GM19351 (cell line): ENCODE measurements at regions not wholly inside any gene's neighbourhood (a gene's known extent, or its start where the extent isn't known, plus 50 kb on each side); places are given as distances from the start of the nearest gene placed in this dataset.

Experiments
- ATAC-seq: cut with Tn5 transposase; IDR thresholded peaks from one replicate; pipeline ENCODE4 v1.9.1; 2021; ENCODE audit warnings: mild to moderate bottlenecking, moderate library complexity; ENCODE audit not compliant: unreplicated experiment

DNA sequence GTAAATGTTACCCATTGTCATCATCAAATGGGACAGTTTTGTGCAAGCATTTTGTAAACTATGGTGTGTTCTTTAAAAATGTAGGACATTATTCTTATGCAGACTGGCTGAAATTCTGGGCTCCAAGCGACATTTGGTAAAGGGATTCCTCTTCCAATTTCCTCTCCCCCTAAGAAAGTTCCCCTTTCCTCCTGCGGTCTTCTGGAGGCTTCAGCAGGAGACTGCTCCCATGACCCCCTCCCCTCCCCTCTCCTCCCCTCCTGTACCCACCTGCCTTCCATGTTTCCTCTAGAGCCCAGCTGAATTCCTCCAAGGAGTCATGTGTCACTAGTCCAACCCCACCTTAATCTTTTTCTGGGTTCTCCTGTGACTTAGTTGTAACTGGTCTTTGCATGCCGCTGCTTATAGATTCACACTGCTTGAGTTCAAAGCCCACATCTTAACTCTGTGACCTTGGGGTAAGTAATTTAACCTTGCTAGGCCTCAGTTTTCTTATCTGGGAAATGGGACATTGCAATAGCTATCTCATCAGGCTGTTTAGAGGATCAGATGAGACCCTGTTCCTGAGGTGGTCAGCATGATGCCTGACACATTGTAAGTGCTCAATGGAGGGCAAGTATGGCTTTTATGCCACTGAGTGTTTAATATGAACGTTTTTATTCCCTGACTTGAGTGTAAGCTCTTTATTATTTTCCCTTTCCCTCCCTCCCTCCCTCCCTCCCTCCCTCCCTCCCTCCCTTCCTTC lies 69.9 kb upstream of the WDR26 start:
- ATAC-seq = no peak

DNA sequence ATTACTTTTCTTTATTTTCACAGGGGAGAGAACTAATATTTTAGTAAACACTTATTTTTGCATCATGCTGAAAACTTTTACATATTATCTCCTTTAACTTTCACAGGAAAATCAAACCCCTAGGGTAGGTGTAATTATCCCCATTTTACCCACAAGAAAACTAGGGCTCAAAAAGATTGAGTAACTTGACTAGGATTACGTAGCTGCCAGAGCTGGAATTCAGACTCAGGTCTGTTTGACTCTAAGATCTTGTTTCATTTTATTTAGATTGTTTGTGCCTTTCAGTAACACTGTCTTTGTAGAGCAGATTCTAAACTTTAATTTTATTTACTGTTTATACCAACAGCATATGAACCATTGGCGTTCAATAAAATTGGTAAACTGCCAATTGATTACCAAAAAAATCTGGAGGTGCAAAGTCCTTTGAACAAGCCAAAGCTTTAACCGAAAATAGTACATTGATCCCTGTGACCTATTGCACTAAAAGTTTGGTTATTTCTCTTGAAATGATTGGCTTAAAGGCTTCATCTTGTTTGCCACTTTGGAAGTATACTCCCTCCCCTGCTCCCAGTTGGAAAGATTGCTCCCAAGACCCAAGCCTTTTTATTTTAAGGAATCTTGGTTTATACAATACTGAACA lies 71.0 kb upstream of the WDR26 start:
- ATAC-seq = no peak

DNA sequence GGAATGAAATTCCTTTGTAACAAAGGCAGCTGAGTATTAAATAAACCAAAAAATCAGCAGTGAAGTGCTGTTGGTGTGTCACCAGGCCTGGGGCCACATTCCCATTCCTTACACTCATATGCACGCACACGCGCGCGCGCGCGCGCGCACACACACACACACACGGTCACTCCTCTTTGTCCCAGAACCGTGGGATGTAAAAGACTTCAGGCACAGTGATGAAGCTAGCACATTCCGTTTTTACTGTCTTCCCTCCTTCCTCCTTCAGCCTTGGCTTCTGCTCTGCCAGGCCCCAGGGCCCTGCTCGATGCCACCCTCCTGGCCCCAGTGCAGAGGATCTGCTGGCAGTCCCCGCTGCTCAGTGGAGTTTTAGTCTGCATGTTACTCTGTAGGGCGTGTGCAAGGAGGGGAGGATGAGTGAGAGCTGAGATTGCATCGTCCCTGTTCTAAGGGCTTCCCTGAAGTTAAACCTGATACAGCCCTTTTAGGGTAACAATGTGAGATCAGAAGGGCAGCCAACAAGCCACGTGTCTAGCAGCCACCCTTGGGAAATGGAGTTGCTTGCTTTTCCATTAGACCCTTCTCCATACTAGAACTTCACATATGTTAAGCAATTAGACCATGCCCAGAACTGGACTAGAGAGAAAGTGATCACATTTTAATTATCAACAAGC lies 71.7 kb upstream of the WDR26 start:
- no peak for ATAC-seq

DNA sequence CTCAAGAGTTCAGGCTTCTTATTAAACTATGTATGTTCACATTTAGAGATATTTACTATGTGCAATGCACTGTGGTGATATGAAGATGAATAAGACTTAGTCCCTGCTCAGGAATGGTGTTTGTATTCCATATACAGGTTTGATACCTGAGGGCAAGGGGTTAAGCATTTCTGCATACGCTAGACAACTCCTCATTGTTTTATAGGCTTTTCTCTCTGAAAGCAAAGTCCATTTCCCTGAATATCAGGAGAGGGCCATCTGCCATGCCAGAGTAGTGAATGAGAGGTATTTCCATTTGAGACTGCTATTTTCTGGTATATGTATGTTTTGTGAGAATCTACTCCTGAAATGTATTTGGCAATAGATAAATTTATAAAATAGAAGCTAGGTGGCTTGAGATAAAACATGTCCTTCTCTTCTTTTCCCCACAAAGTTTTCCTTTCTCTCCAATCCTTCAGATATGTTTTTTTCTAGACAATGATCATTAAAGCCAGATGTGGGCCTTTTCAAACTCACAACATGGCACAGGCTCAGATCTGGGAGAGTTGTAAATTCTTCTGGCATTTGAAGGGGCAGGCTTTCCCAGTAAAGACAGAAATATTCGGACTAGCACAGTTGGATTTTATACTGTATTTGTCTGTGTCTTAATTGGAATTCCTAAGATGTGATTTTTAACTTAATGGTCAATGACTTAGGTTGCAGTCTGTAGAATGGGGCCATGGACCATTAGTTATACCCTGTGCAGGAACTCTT lies 73.3 kb upstream of the WDR26 start:
- no peak for ATAC-seq

DNA sequence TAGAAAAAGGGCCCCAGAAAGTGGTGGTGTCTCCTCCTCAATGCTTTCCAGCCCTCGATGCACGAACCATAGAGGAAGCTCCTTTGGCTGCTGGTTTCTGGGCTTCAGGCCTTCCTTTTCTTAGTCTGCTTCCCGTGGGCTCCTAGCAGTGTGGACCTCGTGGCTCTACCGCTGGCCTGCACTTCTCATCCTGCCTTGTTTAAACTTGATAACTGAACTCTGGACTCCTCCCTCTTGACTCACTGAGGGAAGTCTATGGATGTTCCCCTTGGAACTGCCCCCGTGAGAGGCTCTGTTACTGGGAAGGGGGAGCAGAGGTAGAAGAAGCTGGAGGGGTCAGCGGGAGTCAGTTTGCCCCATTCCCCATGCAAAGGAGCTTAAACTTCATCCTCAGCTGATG lies 75.3 kb upstream of the WDR26 start:
- ATAC-seq = no peak

DNA sequence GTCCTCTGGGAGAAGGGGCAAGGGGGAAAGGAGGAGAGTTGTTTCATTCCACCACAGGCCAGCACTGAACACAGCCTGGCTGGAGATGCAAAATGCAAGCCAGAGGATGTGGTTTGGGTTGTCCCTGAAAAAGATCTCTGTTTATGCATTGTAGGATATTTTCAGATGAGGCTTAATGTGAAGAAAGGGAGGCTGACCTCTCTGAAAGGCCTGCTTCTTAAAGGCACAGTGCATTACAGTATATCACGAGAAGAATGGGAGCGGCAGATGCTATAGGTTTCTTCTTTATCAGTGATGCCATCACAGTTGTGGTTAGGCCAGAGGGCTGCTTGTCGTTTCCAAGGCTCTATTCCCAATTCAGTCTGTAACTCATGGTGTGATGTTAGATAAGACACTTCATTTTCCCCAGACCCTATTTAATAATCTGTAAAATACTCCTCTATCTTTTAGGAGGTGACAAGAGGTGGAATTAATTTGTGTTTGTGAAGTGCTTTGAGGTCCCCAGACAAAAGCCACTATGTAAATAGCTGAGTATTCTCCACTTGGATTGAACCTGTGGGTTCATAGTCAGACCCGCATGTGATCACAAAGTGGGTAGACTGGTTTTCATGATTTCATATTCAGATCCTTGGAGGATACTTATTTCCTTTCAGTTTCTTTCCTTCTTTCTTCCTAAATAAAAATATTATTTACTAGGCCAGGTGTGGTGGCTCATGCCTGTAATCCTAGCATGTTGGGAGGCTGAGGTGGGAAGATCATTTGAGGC lies 76.5 kb upstream of the WDR26 start:
- no peak for ATAC-seq

DNA sequence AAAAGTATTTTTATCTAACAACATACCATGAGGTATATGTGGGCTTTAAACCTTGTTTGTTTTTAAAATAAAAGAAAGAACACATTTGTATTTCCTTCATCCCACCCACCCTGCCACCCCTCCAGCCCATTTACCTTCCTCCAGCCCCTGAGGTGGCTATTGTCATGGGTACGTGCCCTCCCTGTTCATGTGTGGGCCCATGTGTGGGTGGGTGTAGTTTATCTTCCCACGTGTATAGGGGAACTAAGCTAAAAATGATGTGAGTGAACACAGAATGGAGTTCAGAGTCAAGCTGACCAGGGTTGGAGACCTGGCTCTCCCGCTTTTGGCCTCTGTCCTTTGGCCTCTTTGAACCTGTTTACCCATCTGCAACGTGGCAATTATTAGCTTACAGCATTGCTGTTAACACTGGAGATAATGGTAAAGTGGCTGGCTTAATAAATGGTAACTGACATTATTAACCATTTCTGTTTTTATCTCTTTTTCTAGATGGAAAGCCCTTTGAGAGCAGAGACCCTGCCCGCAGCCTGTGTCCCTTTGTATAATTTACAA lies 78.1 kb upstream of the WDR26 start:
- no peak for ATAC-seq

DNA sequence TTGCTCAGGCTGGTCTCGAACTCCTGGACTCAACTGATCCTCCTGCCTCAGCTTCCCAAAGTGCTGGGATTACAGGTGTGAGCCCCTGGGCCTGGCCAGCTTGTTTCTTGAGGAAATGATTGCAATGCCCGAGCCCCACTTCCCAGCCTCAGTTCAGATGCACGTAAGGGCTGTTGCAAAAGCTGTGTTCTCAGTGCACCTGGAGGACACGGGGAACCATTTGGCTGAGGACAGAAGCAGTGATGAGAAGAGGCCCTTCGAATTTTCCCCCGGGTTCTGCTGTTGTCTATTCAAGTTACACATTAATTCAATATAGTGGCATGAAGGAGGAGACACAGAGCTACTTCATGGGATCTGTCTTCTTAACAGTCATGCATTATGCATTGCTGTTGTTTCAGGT lies 78.8 kb upstream of the WDR26 start:
- no peak for ATAC-seq

DNA sequence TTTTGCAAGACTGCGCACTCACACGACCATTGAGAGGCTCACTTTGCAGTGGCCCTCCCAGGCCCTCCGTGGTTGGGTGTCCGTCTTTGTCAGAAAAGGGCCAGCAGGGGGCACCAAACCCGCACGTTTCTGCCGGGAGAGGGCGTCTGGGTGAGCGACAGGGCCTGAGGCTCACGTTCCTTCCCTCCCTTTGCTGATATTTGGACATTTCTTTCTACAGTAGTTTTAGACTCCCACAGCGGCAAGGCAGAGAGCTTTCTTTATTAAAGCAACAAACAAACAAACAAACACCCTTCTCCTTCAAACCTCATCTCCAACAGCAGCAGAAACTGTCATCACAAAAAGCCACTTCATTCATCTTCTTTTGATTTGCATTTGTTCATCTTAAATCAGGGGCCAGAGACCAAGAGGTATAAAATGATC lies 79.2 kb upstream of the WDR26 start:
- ATAC-seq = peak; percentile 98

DNA sequence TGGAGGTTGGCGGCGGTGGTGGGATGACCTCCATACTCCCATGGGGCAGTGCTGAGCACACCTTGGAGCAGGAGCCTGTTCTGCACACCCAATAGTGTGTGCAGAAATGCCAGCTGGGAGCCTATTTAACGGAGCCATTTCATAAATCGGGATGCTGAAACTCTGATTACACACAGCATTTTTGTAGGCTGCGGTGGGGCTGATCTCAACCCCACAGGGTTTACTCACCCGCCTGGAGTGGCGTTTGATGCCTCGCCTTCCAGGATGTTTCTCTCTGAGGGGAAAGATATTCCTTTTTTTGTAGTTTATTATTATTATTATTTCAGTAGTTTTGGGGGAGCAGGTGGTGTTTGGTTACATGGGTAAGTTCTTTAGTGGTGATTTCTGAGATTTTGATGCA lies 82.6 kb upstream of the WDR26 start:
- no peak for ATAC-seq

DNA sequence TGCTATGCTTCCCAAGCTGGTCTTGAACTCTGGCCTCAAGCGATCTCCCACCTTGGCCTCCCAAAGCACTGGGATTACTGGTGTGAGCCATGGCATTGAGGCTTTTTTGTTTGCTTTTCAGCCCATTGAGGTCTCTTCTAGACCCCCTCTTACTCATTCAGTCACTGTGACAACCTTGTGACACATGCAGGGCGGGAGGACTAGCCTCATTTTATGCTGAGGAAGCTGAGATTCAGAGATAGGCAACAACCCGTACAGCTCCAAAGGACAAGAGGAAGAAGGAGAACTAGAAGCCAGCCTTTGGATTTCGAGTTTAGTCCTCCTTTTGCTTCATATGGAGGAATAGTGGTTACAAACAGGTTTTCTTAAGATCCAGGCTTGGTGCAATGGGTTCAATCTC lies 83.9 kb upstream of the WDR26 start:
- no peak for ATAC-seq

DNA sequence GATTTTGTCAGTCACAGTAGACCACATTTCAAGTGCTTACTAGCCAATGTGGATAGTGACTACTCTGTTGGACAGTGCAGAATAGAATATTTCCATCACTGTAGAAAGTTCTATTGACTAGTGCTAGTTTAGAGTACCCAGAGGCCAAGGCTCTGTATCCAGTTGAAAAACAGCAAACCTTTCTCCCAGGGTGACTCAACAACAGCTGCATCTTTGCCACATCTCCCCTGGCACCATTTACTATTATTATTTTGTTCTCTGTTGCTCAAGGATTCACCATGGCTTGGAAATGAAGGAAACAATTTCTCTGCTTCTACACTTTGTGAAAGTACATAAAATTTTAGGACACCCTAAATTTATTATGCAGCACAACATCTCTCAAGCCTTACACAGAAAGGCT lies 85.3 kb upstream of the WDR26 start:
- no peak for ATAC-seq

DNA sequence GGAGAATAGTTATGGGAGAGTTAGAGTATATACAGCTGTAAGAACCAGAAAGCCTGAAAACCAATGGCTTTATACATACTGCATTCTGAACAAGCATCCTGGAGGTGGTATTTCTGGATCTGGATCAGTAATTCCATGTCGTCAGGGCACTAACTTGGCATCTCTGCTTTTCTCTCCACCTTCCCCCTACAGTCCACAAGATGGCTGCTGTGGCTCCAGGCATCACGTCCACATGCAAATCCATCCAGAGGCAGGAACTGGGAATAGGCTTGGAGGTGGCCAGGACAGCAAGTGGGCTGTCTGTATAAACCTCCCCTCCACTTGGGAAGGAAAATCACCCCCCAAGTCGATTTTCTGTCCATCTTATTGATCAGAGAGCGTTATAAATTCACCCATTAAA lies 86.2 kb upstream of the WDR26 start:
- ATAC-seq = no peak

DNA sequence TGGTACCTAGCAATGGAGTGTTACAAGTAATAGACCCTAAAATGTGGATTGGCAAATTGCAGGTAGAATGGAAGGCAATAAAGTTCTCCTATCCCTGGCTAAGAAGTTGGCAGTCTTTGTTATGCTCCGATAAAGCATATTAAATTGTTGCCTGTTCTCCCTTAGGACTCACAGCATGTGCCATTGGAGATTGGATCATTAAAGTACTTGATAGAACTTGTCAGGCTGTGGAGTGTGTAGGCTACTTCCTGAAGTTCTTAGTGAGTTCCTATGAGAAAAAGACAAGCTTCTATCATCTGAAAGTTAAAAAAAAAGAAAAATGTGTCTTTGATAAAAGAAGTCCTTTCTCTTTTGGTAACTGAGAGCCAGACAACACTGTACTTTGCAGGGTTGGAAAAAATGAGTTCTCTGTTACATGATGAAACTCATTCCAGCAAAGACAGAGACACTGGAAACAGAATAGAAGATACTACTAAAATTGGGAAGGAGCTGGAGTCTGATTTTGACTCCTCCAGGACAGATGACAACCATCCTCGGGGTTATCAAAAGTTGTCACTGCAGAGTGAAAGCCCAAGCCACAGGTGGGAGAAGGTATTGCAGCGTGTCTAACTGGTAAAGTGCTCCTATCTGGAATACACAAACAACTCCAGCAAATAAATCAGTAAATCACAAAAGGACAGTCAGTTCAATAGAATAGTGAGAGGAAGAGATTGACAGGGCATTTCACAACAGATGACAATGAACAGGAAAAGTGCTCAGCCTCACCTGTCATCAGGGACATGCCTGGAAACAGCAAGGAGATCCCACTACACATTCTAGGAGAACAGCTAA lies 87.5 kb upstream of the WDR26 start:
- no peak for ATAC-seq

DNA sequence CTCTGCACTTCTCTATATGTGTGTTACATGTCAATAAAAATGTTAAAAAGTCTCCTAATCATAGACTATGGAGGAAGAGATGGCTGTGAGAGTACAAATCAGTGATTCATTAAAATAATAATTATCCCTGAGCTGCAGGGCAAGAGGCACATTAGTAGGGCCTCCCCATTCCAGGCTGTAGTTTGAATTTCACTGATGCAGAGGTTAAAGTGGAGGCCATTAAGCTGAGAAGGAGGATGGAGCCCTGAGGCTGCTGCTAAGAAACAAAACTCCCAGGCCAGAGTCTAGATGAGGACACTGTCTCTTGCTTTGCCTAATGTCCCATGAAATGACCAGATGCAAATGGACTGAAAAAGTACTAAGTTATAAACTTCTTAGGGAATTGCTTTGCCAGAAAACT lies 89.1 kb upstream of the WDR26 start:
- no peak for ATAC-seq

DNA sequence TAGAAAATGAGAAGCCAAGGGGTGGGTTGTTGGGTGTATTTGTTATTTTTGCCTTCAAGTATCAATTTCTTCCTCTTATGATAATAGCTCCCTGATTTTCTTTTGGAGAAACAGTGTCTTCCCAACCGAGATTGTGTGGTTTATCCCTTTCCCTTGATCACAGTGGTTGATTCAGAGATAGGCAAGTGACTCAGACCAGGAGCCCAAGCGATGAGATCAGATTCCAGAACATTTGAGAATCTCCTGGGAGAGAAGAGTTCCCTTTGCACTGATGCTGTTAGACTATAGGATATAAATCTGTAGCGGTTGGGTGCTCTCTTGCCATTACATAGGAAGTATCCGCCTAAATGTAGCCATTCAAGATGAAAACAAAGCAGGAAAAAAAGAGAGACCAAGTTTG lies 90.1 kb upstream of the WDR26 start:
- no peak for ATAC-seq

DNA sequence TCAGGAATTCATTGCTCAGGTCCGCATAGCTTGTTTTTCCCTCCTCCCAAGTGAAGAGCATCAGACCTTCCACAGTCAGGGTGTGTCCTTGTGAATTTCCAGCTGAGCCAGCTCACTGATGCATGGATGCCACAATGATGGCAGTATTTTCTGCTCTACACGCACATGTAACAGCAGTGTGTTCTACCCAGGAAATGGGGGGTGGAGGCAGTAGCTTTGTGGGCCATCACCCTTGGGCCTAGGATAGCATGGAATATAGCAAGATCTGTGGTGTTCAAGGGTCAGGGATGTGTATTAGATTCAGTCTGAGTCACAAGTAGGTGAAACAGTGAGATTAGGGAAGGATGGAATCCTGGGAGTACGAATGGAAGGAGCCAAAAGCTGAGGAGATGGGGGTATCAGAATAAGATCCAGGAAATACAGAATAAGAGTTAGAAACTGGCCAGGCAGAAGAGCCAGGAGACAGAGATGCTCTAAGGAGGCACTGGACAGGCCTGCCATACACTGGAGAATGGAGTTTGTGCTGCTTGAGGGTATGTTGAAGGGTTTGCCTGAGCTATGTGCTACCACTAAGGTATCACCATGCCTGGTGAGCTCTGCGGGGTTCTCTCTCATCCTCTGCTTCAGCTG lies 90.6 kb upstream of the CNIH3 start:
- ATAC-seq = no peak

DNA sequence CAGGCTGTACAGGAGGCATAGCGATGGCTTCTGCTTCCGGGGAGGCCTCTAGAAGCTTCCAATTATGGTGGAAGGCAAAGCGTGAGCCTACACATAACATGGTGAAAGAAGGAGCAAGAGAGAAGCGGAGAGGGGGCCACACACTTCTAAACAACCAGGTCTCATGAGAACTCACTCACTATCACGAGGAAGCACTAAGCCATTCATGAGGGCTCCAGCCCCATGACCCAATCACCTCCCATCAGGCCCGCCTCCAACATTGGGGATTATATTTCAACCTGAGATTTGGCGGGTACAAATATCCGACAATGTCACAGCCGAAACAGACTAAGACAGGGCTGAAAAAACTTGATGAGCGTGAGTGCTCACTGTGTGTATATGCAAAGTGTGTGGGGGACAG lies 89.3 kb upstream of the CNIH3 start:
- ATAC-seq = no peak

DNA sequence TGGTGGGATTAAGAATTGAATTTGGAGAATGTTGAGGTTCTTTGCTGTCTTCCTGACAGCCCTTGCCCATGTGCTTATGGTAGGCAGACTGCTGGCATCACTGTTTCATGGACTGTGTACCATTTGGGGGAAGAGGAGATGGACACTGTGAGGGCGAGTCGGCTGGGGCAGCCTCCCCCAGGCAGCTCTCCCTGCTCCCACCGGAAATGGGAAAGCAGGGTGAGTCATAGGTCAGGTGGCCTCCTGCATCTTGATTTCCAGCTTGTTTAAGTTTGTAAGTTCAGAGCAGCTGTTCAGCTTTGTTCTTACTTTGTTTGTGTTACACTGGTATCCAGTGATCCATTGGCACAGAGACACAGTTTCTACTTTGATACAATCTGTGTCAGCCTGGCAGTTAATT lies 87.2 kb upstream of the CNIH3 start:
- no peak for ATAC-seq
